Keratinocyte (primary cell): ENCODE measurements at regions not wholly inside any gene's neighbourhood (a gene's known extent, or its start where the extent isn't known, plus 50 kb on each side); places are given as distances from the start of the nearest gene placed in this dataset.

Experiments
- DNase-seq: peaks from one replicate; pipeline ENCODE4 v3.0.0-alpha.2; 2011; ENCODE audit warnings: low read depth, missing footprints, low spot score
- FAIRE-seq: peaks from 2 replicates; lab custom pipeline; 2011; peaks lifted over from hg19 to GRCh38; lab: Jason Lieb, UNC
- H2AFZ ChIP-seq: 2 replicates; pipeline ENCODE4 v1.6.0; 2012; ENCODE audit warnings: low read length, control low read depth, inconsistent platforms; ENCODE audit not compliant: control insufficient read depth
- H3K27ac ChIP-seq: 2 replicates; pipeline ENCODE4 v1.5.1; 2011; ENCODE audit warnings: low read length; ENCODE audit not compliant: control insufficient read depth, insufficient read depth
- H3K27me3 ChIP-seq: 3 replicates; pipeline ENCODE4 v1.6.0; 2011; ENCODE audit warnings: low read length; ENCODE audit not compliant: control insufficient read depth, insufficient read depth; ENCODE audit errors: extremely low read depth
- H3K36me3 ChIP-seq, 2 experiments: 2 replicates in 1 of 2; 3 replicates in 1 of 2; pipeline ENCODE4 v1.5.1; 2011; ENCODE audit warnings: low read length in 2 of 2, mild to moderate bottlenecking in 1 of 2; ENCODE audit not compliant: control insufficient read depth in 2 of 2, insufficient read depth in 2 of 2; ENCODE audit errors: extremely low read depth in 1 of 2
- H3K4me1 ChIP-seq: 3 replicates; pipeline ENCODE4 v1.5.1; 2011; ENCODE audit warnings: low read length; ENCODE audit not compliant: control insufficient read depth, insufficient read depth; ENCODE audit errors: extremely low read depth
- H3K4me2 ChIP-seq: 3 replicates; pipeline ENCODE4 v1.6.0; 2011; ENCODE audit warnings: low read depth, low read length; ENCODE audit not compliant: control insufficient read depth, insufficient read depth; ENCODE audit errors: extremely low read depth
- H3K4me3 ChIP-seq, 3 experiments: fragments of 200-600 bp in 1 of 3; sonication (generic) in 1 of 3; 2 replicates in 2 of 3; 3 replicates in 1 of 3; pipeline ENCODE4 v1.5.1; 2011 to 2016; ENCODE audit warnings: low read length in 3 of 3, mild to moderate bottlenecking in 3 of 3, control low read depth in 2 of 3, inconsistent platforms in 1 of 3, low read depth in 1 of 3, mixed read lengths in 1 of 3, mixed run types in 1 of 3, moderate library complexity in 1 of 3; ENCODE audit not compliant: control insufficient read depth in 2 of 3, insufficient read depth in 2 of 3; ENCODE audit errors: extremely low read depth in 1 of 3
- H3K79me2 ChIP-seq: 2 replicates; pipeline ENCODE4 v1.6.0; 2012; ENCODE audit warnings: low read length; ENCODE audit not compliant: control insufficient read depth, insufficient read depth
- H3K9ac ChIP-seq: 3 replicates; pipeline ENCODE4 v1.6.0; 2011; ENCODE audit warnings: low read length; ENCODE audit not compliant: control insufficient read depth, insufficient read depth; ENCODE audit errors: extremely low read depth
- H3K9me1 ChIP-seq: 3 replicates; pipeline ENCODE4 v1.6.0; 2011; ENCODE audit warnings: low read length; ENCODE audit not compliant: control insufficient read depth, insufficient read depth; ENCODE audit errors: extremely low read depth
- H3K9me3 ChIP-seq: 2 replicates; pipeline ENCODE4 v1.5.1; 2012; ENCODE audit warnings: low read depth, low read length; ENCODE audit not compliant: control insufficient read depth
- H4K20me1 ChIP-seq: 3 replicates; pipeline ENCODE4 v1.6.0; 2011; ENCODE audit warnings: low read length; ENCODE audit not compliant: control insufficient read depth, insufficient read depth; ENCODE audit errors: extremely low read depth
- CTCF ChIP-seq, 3 experiments: IDR thresholded peaks in 1 of 3; conservative IDR thresholded peaks in 1 of 3; optimal IDR thresholded peaks in 1 of 3; 2 replicates in 2 of 3; 3 replicates in 1 of 3; pipeline versions ENCODE3 to v1.5.1; 2011; ENCODE audit warnings: low read length in 3 of 3, mild to moderate bottlenecking in 3 of 3, moderate library complexity in 2 of 3, control low read depth in 1 of 3, inconsistent platforms in 1 of 3; ENCODE audit not compliant: insufficient read depth in 2 of 3; ENCODE audit errors: extremely low read depth in 1 of 3
- EZH2 ChIP-seq: IDR thresholded peaks from one replicate; pipeline ENCODE4 v1.6.1; 2012; ENCODE audit warnings: inconsistent platforms, mild to moderate bottlenecking, low read length, moderate library complexity
- dilution Hi-C: fragments of 300-500 bp; cut with MboI; formaldehyde crosslinking; loops from one replicate; pipeline ENCODE4 v1.7.0; 2020; ENCODE audit warnings: low sequenced_read_pairs; ENCODE audit not compliant: extremely low pct_ligation_motif_present

GRCh38 chr15:77538027-77538451 is 94.7 kb downstream of the LINGO1 start:
- H3K4me2 ChIP-seq, result no peak overlapping the region
- no peak for FAIRE-seq
- no peaks in the 10 kb centered on the region for H3K9me1 ChIP-seq
- no peak overlapping the region for H3K27ac ChIP-seq
- no peaks in the 10 kb centered on the region for H3K36me3 ChIP-seq
- H2AFZ ChIP-seq, result no peak overlapping the region
- no peak overlapping the region for H3K9ac ChIP-seq
- H3K4me3 ChIP-seq, result no peak overlapping the region
- H3K27me3 ChIP-seq, result peaks cover 5% of the 10 kb centered on the region
- dilution Hi-C loops, result no loop called here
- no peak for DNase-seq
- TF ChIP-seq EZH2 (no peak), CTCF (optimal IDR thresholded peaks at IDR 0.05 in 1 of 3, IDR thresholded peaks at IDR 0.05 in 1 of 3, conservative IDR thresholded peaks at IDR 0.05 in 1 of 3; ENCODE audit: extremely low read depth in 1 of 3, insufficient read depth in 2 of 3, low read length in 3 of 3) (no peak)
- no peaks in the 10 kb centered on the region for H3K79me2 ChIP-seq
- no peaks in the 10 kb centered on the region for H3K9me3 ChIP-seq
- H4K20me1 ChIP-seq, result no peaks in the 10 kb centered on the region
- peaks cover 8% of the 10 kb centered on the region for H3K4me1 ChIP-seq

- no peak for DNase-seq
- dilution Hi-C loops, result no loop called here
Observed at GRCh38 chr15:77537006-77537405, 95.7 kb downstream of the LINGO1 start.

More at GRCh38 chr15:77537006-77537405, 95.7 kb downstream of the LINGO1 start:
- TF ChIP-seq EZH2 (no peak), CTCF (optimal IDR thresholded peaks at IDR 0.05 in 1 of 3, IDR thresholded peaks at IDR 0.05 in 1 of 3, conservative IDR thresholded peaks at IDR 0.05 in 1 of 3; ENCODE audit: extremely low read depth in 1 of 3, insufficient read depth in 2 of 3, low read length in 3 of 3) (no peak)
- Histone ChIP-seq H3K36me3 (no peaks in the 10 kb centered on the region), H4K20me1 (no peaks in the 10 kb centered on the region), H3K9ac (no peak overlapping the region), H3K4me2 (no peak overlapping the region), H3K4me3 (no peak overlapping the region), H3K9me3 (no peaks in the 10 kb centered on the region), H3K27me3 (peaks cover 7% of the 10 kb centered on the region), H3K79me2 (no peaks in the 10 kb centered on the region), H3K9me1 (no peaks in the 10 kb centered on the region), H2AFZ (no peak overlapping the region), H3K27ac (no peak overlapping the region), H3K4me1 (no peaks in the 10 kb centered on the region)
- no peak for FAIRE-seq
